Left lung (tissue), 4 donors: ENCODE measurements at regions not wholly inside any gene's neighbourhood (a gene's known extent, or its start where the extent isn't known, plus 50 kb on each side); places are given as distances from the start of the nearest gene placed in this dataset.
"Not testable (repeated sequence)": the region's sequence is repeated elsewhere in the genome, so short reads cannot be mapped to it uniquely, and the experiment has no call there.

Experiments used
- ATAC-seq: fragments of 200-7000 bp; cut with Tn5 transposase; one replicate; pipeline ENCODE4 v1.9.1; 2020; ENCODE audit warnings: moderate library complexity
- DNase-seq, 4 donors: peaks; one replicate each; pipeline ENCODE4 v3.0.0-alpha.2; 2013 to 2020
- H3K27ac ChIP-seq, 2 donors: fragments of 200-600 bp; sonication (generic) in 1 of 2; one replicate each; pipeline versions ENCODE4 v1.5.0 to v1.8.0; 2020 to 2021
- H3K27me3 ChIP-seq, 2 donors: fragments of 200-600 bp; sonication (generic) in 1 of 2; one replicate each; pipeline versions ENCODE4 v1.5.0 to v1.8.0; 2020 to 2021
- H3K36me3 ChIP-seq, 2 donors: fragments of 200-600 bp; sonication (generic) in 1 of 2; one replicate each; pipeline versions ENCODE4 v1.5.0 to v1.8.0; 2020 to 2021
- H3K4me1 ChIP-seq, 2 donors: fragments of 200-600 bp; one replicate each; pipeline ENCODE4 v1.8.0; 2021
- H3K4me3 ChIP-seq, 2 donors: fragments of 200-600 bp; sonication (generic) in 1 of 2; one replicate each; pipeline versions ENCODE4 v1.5.0 to v1.8.0; 2020 to 2021; ENCODE audit warnings: mild to moderate bottlenecking in 1 of 2
- H3K9me3 ChIP-seq, 2 donors: fragments of 200-600 bp; sonication (generic) in 1 of 2; one replicate each; pipeline versions ENCODE4 v1.5.0 to v1.8.0; 2020 to 2021
- intact Hi-C, 2 donors: fragments of 100-400 bp; cut with DNase I; formaldehyde crosslinking; loops; one replicate each; pipeline versions ENCODE4 v1.11.2 to v1.14.2; 2022
- TF ChIP-seq, protein P1 (sequence below), 2 donors: fragments of 200-600 bp; sonication (generic) in 1 of 2; IDR thresholded peaks; one replicate each; pipeline versions ENCODE4 v1.5.0 to v1.8.0; 2021; ENCODE audit warnings: antibody characterized with exemption in 2 of 2
- donor health status: DM: no; HTN: yes; CAD: no.
- donor health status: DM: no; HTN: no; CAD: no.

GRCh38 chr5:172521338-172521932 is 67.1 kb upstream of the SH3PXD2B start:
- DNase-seq: no peak
- intact Hi-C loops: no loop called here
- ATAC-seq: no peak
- H3K36me3 ChIP-seq: no peaks in the 10 kb centered on the region
- TF ChIP-seq, protein P1, sequence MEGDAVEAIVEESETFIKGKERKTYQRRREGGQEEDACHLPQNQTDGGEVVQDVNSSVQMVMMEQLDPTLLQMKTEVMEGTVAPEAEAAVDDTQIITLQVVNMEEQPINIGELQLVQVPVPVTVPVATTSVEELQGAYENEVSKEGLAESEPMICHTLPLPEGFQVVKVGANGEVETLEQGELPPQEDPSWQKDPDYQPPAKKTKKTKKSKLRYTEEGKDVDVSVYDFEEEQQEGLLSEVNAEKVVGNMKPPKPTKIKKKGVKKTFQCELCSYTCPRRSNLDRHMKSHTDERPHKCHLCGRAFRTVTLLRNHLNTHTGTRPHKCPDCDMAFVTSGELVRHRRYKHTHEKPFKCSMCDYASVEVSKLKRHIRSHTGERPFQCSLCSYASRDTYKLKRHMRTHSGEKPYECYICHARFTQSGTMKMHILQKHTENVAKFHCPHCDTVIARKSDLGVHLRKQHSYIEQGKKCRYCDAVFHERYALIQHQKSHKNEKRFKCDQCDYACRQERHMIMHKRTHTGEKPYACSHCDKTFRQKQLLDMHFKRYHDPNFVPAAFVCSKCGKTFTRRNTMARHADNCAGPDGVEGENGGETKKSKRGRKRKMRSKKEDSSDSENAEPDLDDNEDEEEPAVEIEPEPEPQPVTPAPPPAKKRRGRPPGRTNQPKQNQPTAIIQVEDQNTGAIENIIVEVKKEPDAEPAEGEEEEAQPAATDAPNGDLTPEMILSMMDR (IDR thresholded peaks at IDR 0.05): no peak
- H3K4me3 ChIP-seq: no peak overlapping the region
- no peak overlapping the region for H3K27ac ChIP-seq
- H3K9me3 ChIP-seq: peaks cover 0 to 27% of the 10 kb centered on the region in 2 donors
- no peaks in the 10 kb centered on the region for H3K4me1 ChIP-seq
- no peaks in the 10 kb centered on the region for H3K27me3 ChIP-seq

DNA sequence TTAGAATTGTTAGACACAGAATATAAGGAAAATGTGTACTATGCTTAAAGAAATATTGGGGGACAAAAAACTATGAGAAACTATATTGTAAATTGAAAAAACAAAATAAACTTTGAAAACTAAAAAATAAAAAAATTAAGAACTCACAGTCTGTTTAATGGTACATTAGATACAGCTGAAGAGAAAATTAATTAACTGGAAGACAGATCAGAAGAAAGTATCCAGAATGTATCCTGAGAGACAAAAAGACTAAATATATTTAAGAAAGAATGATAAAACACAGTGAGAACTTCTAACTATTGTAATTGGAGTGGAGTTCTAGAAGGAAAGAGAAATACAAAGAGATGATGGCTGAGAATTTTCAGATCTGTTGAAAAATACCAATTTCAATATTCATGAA is 57.6 kb upstream of the SH3PXD2B start:
- ATAC-seq (no peak), DNase-seq (no peak)
- peaks cover 0 to 4% of the 10 kb centered on the region in 2 donors for H3K27me3 ChIP-seq
- H3K9me3 ChIP-seq: peaks cover 0 to 21% of the 10 kb centered on the region in 2 donors
- no peaks in the 10 kb centered on the region for H3K4me1 ChIP-seq
- TF ChIP-seq, protein P1 (IDR thresholded peaks at IDR 0.05): no peak
- no peaks in the 10 kb centered on the region for H3K36me3 ChIP-seq
- no peak overlapping the region for H3K4me3 ChIP-seq
- intact Hi-C loops: no loop called here
- H3K27ac ChIP-seq: no peak overlapping the region

- Histone ChIP-seq H3K27ac (no peak overlapping the region), H3K4me3 (no peak overlapping the region), H3K36me3 (no peaks in the 10 kb centered on the region), H3K9me3 (peaks cover 0 to 21% of the 10 kb centered on the region in 2 donors), H3K4me1 (peaks cover 0 to 6% of the 10 kb centered on the region in 2 donors), H3K27me3 (peaks cover 0 to 4% of the 10 kb centered on the region in 2 donors)
- TF ChIP-seq, protein P1 (IDR thresholded peaks at IDR 0.05): no peak
- DNase-seq (peak in 2 of 4 donors; percentile 9 to 24), ATAC-seq (no peak)
- intact Hi-C loops: loop anchor here in 1 of 2 donors (10.0 kb wide), 1 partner anchor 45 kb away; no protein-coding TSS in a partner anchor
Measured at GRCh38 chr5:172509405-172509781, 55.1 kb upstream of the SH3PXD2B start.

DNA sequence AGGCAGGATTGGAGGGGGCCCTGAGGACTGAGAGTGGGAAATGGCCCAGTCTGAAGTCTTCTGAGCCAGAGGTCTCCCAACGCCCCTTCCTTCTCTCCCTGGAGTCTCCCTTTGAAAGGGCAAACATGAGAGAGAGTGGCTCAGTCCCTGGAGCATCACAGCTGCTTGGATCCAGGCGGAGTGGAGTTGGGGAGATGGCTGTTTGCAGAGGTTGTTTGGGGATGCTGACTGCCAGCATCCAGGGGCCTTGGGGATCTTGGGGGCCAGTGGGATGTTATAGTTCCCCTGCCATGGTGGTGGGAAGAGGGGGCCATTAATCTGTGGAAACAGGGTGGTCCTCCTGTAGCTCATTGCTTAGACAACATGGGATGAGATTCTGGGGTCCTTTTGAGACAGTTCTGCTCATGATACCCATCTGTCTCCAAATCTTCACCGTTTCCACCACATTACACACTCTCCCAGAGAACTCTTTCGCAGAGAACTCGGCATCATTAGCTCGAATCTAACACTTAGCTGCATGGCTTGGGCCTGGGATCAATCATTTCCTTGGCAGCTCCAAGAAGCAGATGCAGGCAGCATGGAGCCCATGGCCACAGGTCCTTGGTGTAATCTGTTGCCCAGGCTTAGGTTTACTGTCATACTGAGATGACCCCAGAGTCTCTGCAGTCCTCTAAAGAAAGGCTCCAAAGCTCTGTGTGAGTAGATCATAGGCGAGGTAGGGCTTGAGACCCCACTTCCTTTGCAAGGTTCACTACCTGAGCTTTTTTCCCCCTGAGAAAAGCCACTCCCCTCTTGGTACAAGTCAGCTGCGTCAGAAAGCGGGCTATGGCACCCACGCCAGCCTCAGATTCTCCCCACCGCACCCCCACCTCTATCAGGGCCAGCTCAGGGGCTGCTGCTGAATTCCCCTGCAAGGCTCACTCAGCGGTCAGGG is 54.4 kb upstream of the SH3PXD2B start:
- peaks cover 0 to 4% of the 10 kb centered on the region in 2 donors for H3K27me3 ChIP-seq
- no peaks in the 10 kb centered on the region for H3K36me3 ChIP-seq
- ATAC-seq (no peak), DNase-seq (peak in 1 of 4 donors; percentile 18)
- TF ChIP-seq, protein P1 (IDR thresholded peaks at IDR 0.05): no peak
- H3K4me3 ChIP-seq: no peak overlapping the region
- intact Hi-C loops: loop anchor here in 1 of 2 donors (10.0 kb wide), 1 partner anchor 46 kb away; no protein-coding TSS in a partner anchor
- H3K27ac ChIP-seq: no peak overlapping the region
- peaks cover 0 to 10% of the 10 kb centered on the region in 2 donors for H3K4me1 ChIP-seq
- H3K9me3 ChIP-seq: peaks cover 0 to 21% of the 10 kb centered on the region in 2 donors

DNA sequence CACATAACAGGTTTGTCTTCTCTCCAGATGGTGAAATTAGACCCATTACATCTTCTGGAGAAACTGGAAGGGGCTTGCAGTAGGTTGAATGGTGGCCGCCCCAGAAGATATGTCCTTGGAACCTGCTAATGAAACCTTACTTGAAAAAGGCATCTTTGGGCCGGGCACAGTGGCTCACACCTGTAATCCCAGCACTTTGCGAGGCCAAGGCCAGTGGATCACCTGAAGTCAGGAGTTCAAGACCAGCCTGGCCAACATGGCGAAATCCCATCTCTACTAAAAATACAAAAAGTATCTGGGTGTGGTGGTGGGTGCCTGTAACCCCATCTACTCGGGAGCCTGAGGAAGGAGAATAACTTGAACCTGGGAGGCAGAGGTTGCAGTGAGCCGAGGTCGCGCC is 53.2 kb upstream of the SH3PXD2B start:
- H3K27ac ChIP-seq, H3K4me3 ChIP-seq, H3K36me3 ChIP-seq, ATAC-seq, H3K27me3 ChIP-seq: not testable (repeated sequence)
- H3K9me3 ChIP-seq: peaks cover 0 to 16% of the 10 kb centered on the region in 2 donors
- H3K4me1 ChIP-seq: peaks cover 0 to 10% of the 10 kb centered on the region in 2 donors
- peak in 1 of 4 donors; percentile 13 for DNase-seq
- intact Hi-C loops: loop anchor here in 1 of 2 donors (10.0 kb wide), 1 partner anchor 47 kb away; no protein-coding TSS in a partner anchor
